ENCODE measurements at regions not wholly inside any gene's neighbourhood (a gene's known extent, or its start where the extent isn't known, plus 50 kb on each side); places are given as distances from the start of the nearest gene placed in this dataset.

GRCh38 chr13:44843403-44843802 lies 145.9 kb downstream of the NUFIP1 start:
- H3K36me3 ChIP-seq (ENCODE audit: control insufficient read depth, insufficient read depth, low read length): no peaks in the 10 kb centered on the region
- DNase-seq (ENCODE audit: low read depth, low spot score) (no peak), ATAC-seq (no peak)
- no peak overlapping the region for H3K4me3 ChIP-seq (ENCODE audit: low read depth in 2 of 2, low read length in 2 of 2)
- ChIA-PET CTCF (no interaction called here), POLR2A (no interaction called here)
- intact Hi-C loops (cut with micrococcal nuclease; ENCODE audit: unreplicated experiment): no loop called here
- no peaks in the 10 kb centered on the region for H3K9me3 ChIP-seq (ENCODE audit: control insufficient read depth, insufficient read depth, low read depth, low read length)
- in situ Hi-C loops (cut with HindIII; ENCODE audit: low pct_unique_long_range_greater_than_20kb, low sequenced_read_pairs): no loop called here
- no TSS peak for BruUV-seq (replicated peaks)
- H3K4me1 ChIP-seq (ENCODE audit: control insufficient read depth, insufficient read depth, low read length): no peaks in the 10 kb centered on the region
- H3K27ac ChIP-seq (ENCODE audit: low read length): no peak overlapping the region
- TF ChIP-seq REST (IDR thresholded peaks at IDR 0.05; ENCODE audit: insufficient read depth in 1 of 2, low read depth in 2 of 2, low read length in 1 of 2): no peak
- no peak for TF ChIP-seq CTCF (IDR thresholded peaks at IDR 0.05)
- no peak for TF ChIP-seq SIN3A (IDR thresholded peaks at IDR 0.05; ENCODE audit: borderline replicate concordance, insufficient read depth, low read depth, low read length)
- TF ChIP-seq TCF7L2 (IDR thresholded peaks at IDR 0.05; ENCODE audit: low read depth, low read length): no peak
- no peak for TF ChIP-seq POLR2AphosphoS5 (IDR thresholded peaks at IDR 0.05; ENCODE audit: low read depth, low read length)
- no peaks in the 10 kb centered on the region for H3K27me3 ChIP-seq (ENCODE audit: control insufficient read depth, insufficient read depth, low read length)

- intact Hi-C loops (cut with micrococcal nuclease; ENCODE audit: unreplicated experiment): no loop called here
Measured at GRCh38 chr13:44842158-44842557, 147.1 kb downstream of the NUFIP1 start.

More at GRCh38 chr13:44842158-44842557, 147.1 kb downstream of the NUFIP1 start:
- TF ChIP-seq CTCF (IDR thresholded peaks at IDR 0.05): no peak
- TF ChIP-seq TCF7L2 (IDR thresholded peaks at IDR 0.05; ENCODE audit: low read depth, low read length): no peak
- no peak for TF ChIP-seq REST (IDR thresholded peaks at IDR 0.05; ENCODE audit: insufficient read depth in 1 of 2, low read depth in 2 of 2, low read length in 1 of 2)
- TF ChIP-seq POLR2AphosphoS5 (IDR thresholded peaks at IDR 0.05; ENCODE audit: low read depth, low read length): no peak
- no peak for TF ChIP-seq SIN3A (IDR thresholded peaks at IDR 0.05; ENCODE audit: borderline replicate concordance, insufficient read depth, low read depth, low read length)
- POLR2A ChIA-PET: no interaction called here
- ATAC-seq: no peak
- Histone ChIP-seq H3K9me3 (ENCODE audit: control insufficient read depth, insufficient read depth, low read depth, low read length) (no peaks in the 10 kb centered on the region), H3K4me1 (ENCODE audit: control insufficient read depth, insufficient read depth, low read length) (no peaks in the 10 kb centered on the region), H3K27me3 (ENCODE audit: control insufficient read depth, insufficient read depth, low read length) (no peaks in the 10 kb centered on the region), H3K36me3 (ENCODE audit: control insufficient read depth, insufficient read depth, low read length) (no peaks in the 10 kb centered on the region), H3K27ac (ENCODE audit: low read length) (no peak overlapping the region), H3K4me3 (ENCODE audit: low read depth in 2 of 2, low read length in 2 of 2) (no peak overlapping the region)
- DNase-seq (ENCODE audit: low read depth, low spot score): no peak
- no TSS peak for BruUV-seq (replicated peaks)
- CTCF ChIA-PET: no interaction called here
- in situ Hi-C loops (cut with HindIII; ENCODE audit: low pct_unique_long_range_greater_than_20kb, low sequenced_read_pairs): no loop called here
